Liver (tissue), 3 donors: ENCODE measurements at regions not wholly inside any gene's neighbourhood (a gene's known extent, or its start where the extent isn't known, plus 50 kb on each side); places are given as distances from the start of the nearest gene placed in this dataset.

Experiments used
- EGR1 ChIP-seq, 2 donors: IDR thresholded peaks; 2 replicates each; pipeline ENCODE4 v1.6.1; 2016 to 2018; ENCODE audit warnings: antibody characterized with exemption in 2 of 2, low read depth in 2 of 2
- FOXA2 ChIP-seq: IDR thresholded peaks from 2 replicates; pipeline ENCODE4 v1.6.1; 2016; ENCODE audit warnings: antibody characterized with exemption
- GABPA ChIP-seq, 2 donors: IDR thresholded peaks in 1 of 2; conservative IDR thresholded peaks in 1 of 2; 2 replicates each; pipeline ENCODE4 v1.6.1; 2016; ENCODE audit warnings: antibody characterized with exemption in 2 of 2, mild to moderate bottlenecking in 1 of 2, moderate library complexity in 1 of 2
- HNF4G ChIP-seq: IDR thresholded peaks from 2 replicates; pipeline ENCODE4 v1.6.1; 2016; ENCODE audit warnings: antibody characterized with exemption
- JUND ChIP-seq, 2 donors: IDR thresholded peaks; 2 replicates each; pipeline ENCODE4 v1.6.1; 2016; ENCODE audit warnings: antibody characterized with exemption in 2 of 2
- RAD21 ChIP-seq, 2 donors: IDR thresholded peaks; 2 replicates each; pipeline ENCODE4 v1.6.1; 2016; ENCODE audit warnings: antibody characterized with exemption in 2 of 2, mild to moderate bottlenecking in 2 of 2
- SP1 ChIP-seq: IDR thresholded peaks from 2 replicates; pipeline ENCODE4 v1.6.1; 2018; ENCODE audit warnings: antibody characterized with exemption, mild to moderate bottlenecking
- TAF1 ChIP-seq: conservative IDR thresholded peaks from 2 replicates; pipeline ENCODE4 v1.6.1; 2016; ENCODE audit warnings: antibody characterized with exemption, mild to moderate bottlenecking
- YY1 ChIP-seq: IDR thresholded peaks from 2 replicates; pipeline ENCODE4 v1.6.1; 2016; ENCODE audit warnings: antibody characterized with exemption, mild to moderate bottlenecking
- TF ChIP-seq, protein P1 (sequence below): fragments of 150-350 bp; IDR thresholded peaks from 2 replicates; pipeline ENCODE4 v1.5.1; 2017; ENCODE audit warnings: improper control_type of control experiment, low read depth, low read length; ENCODE audit not compliant: missing input control
- TF ChIP-seq, protein P2 (sequence below): IDR thresholded peaks from 2 replicates; pipeline ENCODE4 v1.6.1; 2016; ENCODE audit warnings: antibody characterized with exemption
- TF ChIP-seq, protein P3 (sequence below): IDR thresholded peaks from 2 replicates; pipeline ENCODE4 v1.6.1; 2016; ENCODE audit warnings: antibody characterized with exemption
- TF ChIP-seq, protein P4 (sequence below): IDR thresholded peaks from 2 replicates; pipeline ENCODE4 v1.6.1; 2016; ENCODE audit warnings: antibody characterized with exemption, mild to moderate bottlenecking
- TF ChIP-seq, protein P5 (sequence below): IDR thresholded peaks from 2 replicates; pipeline ENCODE4 v1.6.1; 2016; ENCODE audit warnings: antibody characterized with exemption
- donor health status: healthy.
- donor health status: healthy.

DNA sequence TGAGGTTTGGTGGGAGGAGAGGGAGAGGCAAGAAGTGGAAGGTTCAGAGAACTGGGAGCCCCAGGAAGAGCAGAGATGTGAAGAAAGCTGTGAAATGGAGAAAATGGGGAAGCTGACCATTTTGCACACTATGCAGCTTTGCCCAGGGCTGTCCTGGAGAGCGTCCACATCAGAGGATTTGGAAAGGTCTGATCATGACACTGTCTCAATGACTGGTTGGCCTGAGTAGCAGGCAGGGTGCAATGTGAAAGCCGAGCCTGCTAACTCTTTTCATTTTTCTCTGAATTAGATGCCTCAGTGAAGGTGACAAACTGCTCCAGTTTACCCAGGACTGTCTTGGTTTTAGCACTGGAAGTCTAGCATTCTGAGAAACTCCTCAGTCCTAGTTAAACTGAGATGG is 330.1 kb upstream of the RPS6KA3 start:
- TF ChIP-seq, protein P1, sequence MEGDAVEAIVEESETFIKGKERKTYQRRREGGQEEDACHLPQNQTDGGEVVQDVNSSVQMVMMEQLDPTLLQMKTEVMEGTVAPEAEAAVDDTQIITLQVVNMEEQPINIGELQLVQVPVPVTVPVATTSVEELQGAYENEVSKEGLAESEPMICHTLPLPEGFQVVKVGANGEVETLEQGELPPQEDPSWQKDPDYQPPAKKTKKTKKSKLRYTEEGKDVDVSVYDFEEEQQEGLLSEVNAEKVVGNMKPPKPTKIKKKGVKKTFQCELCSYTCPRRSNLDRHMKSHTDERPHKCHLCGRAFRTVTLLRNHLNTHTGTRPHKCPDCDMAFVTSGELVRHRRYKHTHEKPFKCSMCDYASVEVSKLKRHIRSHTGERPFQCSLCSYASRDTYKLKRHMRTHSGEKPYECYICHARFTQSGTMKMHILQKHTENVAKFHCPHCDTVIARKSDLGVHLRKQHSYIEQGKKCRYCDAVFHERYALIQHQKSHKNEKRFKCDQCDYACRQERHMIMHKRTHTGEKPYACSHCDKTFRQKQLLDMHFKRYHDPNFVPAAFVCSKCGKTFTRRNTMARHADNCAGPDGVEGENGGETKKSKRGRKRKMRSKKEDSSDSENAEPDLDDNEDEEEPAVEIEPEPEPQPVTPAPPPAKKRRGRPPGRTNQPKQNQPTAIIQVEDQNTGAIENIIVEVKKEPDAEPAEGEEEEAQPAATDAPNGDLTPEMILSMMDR = no peak
- TF ChIP-seq, protein P2, sequence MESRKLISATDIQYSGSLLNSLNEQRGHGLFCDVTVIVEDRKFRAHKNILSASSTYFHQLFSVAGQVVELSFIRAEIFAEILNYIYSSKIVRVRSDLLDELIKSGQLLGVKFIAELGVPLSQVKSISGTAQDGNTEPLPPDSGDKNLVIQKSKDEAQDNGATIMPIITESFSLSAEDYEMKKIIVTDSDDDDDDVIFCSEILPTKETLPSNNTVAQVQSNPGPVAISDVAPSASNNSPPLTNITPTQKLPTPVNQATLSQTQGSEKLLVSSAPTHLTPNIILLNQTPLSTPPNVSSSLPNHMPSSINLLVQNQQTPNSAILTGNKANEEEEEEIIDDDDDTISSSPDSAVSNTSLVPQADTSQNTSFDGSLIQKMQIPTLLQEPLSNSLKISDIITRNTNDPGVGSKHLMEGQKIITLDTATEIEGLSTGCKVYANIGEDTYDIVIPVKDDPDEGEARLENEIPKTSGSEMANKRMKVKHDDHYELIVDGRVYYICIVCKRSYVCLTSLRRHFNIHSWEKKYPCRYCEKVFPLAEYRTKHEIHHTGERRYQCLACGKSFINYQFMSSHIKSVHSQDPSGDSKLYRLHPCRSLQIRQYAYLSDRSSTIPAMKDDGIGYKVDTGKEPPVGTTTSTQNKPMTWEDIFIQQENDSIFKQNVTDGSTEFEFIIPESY = no peak
- TF ChIP-seq RAD21 (IDR thresholded peaks at IDR 0.05) = no peak
- TF ChIP-seq GABPA (IDR thresholded peaks at IDR 0.05 in 1 of 2, conservative IDR thresholded peaks at IDR 0.05 in 1 of 2) = no peak
- no peak for TF ChIP-seq JUND (IDR thresholded peaks at IDR 0.05)
- TF ChIP-seq FOXA2 = no peak
- TF ChIP-seq, protein P3, sequence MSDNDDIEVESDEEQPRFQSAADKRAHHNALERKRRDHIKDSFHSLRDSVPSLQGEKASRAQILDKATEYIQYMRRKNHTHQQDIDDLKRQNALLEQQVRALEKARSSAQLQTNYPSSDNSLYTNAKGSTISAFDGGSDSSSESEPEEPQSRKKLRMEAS = no peak
- TF ChIP-seq EGR1 (IDR thresholded peaks at IDR 0.05; ENCODE audit: low read depth in 2 of 2) = no peak
- TF ChIP-seq, protein P4, sequence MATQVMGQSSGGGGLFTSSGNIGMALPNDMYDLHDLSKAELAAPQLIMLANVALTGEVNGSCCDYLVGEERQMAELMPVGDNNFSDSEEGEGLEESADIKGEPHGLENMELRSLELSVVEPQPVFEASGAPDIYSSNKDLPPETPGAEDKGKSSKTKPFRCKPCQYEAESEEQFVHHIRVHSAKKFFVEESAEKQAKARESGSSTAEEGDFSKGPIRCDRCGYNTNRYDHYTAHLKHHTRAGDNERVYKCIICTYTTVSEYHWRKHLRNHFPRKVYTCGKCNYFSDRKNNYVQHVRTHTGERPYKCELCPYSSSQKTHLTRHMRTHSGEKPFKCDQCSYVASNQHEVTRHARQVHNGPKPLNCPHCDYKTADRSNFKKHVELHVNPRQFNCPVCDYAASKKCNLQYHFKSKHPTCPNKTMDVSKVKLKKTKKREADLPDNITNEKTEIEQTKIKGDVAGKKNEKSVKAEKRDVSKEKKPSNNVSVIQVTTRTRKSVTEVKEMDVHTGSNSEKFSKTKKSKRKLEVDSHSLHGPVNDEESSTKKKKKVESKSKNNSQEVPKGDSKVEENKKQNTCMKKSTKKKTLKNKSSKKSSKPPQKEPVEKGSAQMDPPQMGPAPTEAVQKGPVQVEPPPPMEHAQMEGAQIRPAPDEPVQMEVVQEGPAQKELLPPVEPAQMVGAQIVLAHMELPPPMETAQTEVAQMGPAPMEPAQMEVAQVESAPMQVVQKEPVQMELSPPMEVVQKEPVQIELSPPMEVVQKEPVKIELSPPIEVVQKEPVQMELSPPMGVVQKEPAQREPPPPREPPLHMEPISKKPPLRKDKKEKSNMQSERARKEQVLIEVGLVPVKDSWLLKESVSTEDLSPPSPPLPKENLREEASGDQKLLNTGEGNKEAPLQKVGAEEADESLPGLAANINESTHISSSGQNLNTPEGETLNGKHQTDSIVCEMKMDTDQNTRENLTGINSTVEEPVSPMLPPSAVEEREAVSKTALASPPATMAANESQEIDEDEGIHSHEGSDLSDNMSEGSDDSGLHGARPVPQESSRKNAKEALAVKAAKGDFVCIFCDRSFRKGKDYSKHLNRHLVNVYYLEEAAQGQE = no peak
- TF ChIP-seq, protein P5, sequence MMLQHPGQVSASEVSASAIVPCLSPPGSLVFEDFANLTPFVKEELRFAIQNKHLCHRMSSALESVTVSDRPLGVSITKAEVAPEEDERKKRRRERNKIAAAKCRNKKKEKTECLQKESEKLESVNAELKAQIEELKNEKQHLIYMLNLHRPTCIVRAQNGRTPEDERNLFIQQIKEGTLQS = no peak
- no peak for TF ChIP-seq YY1
- TF ChIP-seq HNF4G = no peak
- no peak for TF ChIP-seq SP1
- TF ChIP-seq TAF1 = no peak
